NCI-H748 treated with DMSO at 0.1 percent for 48 hours (cell line): ENCODE measurements at regions not wholly inside any gene's neighbourhood (a gene's known extent, or its start where the extent isn't known, plus 50 kb on each side); places are given as distances from the start of the nearest gene placed in this dataset.
"Not testable (repeated sequence)": the region's sequence is repeated elsewhere in the genome, so short reads cannot be mapped to it uniquely, and the experiment has no call there.

ENCODE experiments used
- DNase-seq: peaks from one replicate; lab custom pipeline; 2025; lab: John Stamatoyannopoulos, UW

- DNase-seq, result peak; percentile 59
These were observed 635.7 kb upstream of the FLRT2 start for GRCh38 chr14:84894254-84894653.

- DNase-seq, result no peak
These were observed 607.6 kb upstream of the FLRT2 start for GRCh38 chr14:84922370-84922769.

GRCh38 chr14:84926656-84927055 lies 603.3 kb upstream of the FLRT2 start:
- DNase-seq, result no peak

- no peak for DNase-seq
These were observed 602.7 kb upstream of the FLRT2 start for GRCh38 chr14:84927096-84927827.

GRCh38 chr14:84929086-84929485 lies 600.9 kb upstream of the FLRT2 start:
- DNase-seq, result no peak

- no peak for DNase-seq
These were observed 600.1 kb upstream of the FLRT2 start for GRCh38 chr14:84929834-84930233.

GRCh38 chr14:84937016-84937415 lies 592.9 kb upstream of the FLRT2 start:
- DNase-seq, result no peak

- DNase-seq, result no peak
These were observed 592.5 kb upstream of the FLRT2 start for GRCh38 chr14:84937449-84937848.

- not testable (repeated sequence) for DNase-seq
These were observed 585.0 kb upstream of the FLRT2 start for GRCh38 chr14:84944901-84945300.

GRCh38 chr14:84959851-84960520 lies 570.0 kb upstream of the FLRT2 start:
- DNase-seq, result no peak

- no peak for DNase-seq
These were observed 568.3 kb upstream of the FLRT2 start for GRCh38 chr14:84961637-84962036.

- DNase-seq, result no peak
These were observed 566.4 kb upstream of the FLRT2 start for GRCh38 chr14:84963518-84963917.

- no peak for DNase-seq
These were observed 564.7 kb upstream of the FLRT2 start for GRCh38 chr14:84965279-84965678.

- no peak for DNase-seq
These were observed 560.4 kb upstream of the FLRT2 start for GRCh38 chr14:84969501-84969900.

GRCh38 chr14:84975241-84975902 lies 554.6 kb upstream of the FLRT2 start:
- no peak for DNase-seq

- DNase-seq, result no peak
These were observed 553.1 kb upstream of the FLRT2 start for GRCh38 chr14:84976805-84977204.

GRCh38 chr14:84987042-84987441 lies 542.9 kb upstream of the FLRT2 start:
- DNase-seq, result no peak

- no peak for DNase-seq
These were observed 541.6 kb upstream of the FLRT2 start for GRCh38 chr14:84988357-84988756.

GRCh38 chr14:84991021-84991420 lies 538.9 kb upstream of the FLRT2 start:
- DNase-seq, result no peak

GRCh38 chr14:84998216-84998615 lies 531.7 kb upstream of the FLRT2 start:
- DNase-seq, result no peak

- DNase-seq, result no peak
These were observed 527.1 kb upstream of the FLRT2 start for GRCh38 chr14:85002846-85003245.

GRCh38 chr14:85003805-85004204 lies 526.1 kb upstream of the FLRT2 start:
- no peak for DNase-seq

- DNase-seq, result no peak
These were observed 520.4 kb upstream of the FLRT2 start for GRCh38 chr14:85009506-85009905.
